ENCODE measurements at regions not wholly inside any gene's neighbourhood (a gene's known extent, or its start where the extent isn't known, plus 50 kb on each side); places are given as distances from the start of the nearest gene placed in this dataset.
A peak's percentile ranks its signal among the peaks of the same experiment; 100 is the strongest.

DNA sequence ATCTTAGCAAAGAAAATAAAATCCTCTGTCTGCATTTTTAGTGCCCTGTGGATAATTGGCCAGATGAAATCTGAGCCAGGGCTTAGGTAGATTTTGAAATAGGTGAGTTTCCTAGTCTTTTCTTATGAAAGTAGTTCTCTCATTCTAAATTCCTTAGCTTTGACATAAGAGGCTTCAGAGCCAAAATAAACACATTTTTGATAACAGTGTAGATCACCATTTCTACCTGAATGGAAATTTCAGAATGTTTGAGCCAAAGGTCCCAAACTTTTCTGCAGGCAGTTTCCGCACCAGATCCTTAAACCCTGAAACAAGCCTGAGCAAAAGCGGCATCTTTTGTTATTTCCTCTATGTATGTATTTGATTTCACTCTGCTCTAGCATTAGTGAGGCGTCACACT is 551.2 kb downstream of the EFNB2 start:
- intact Hi-C loops (cut with DNase I), result no loop called here
- no peak for DNase-seq

DNA sequence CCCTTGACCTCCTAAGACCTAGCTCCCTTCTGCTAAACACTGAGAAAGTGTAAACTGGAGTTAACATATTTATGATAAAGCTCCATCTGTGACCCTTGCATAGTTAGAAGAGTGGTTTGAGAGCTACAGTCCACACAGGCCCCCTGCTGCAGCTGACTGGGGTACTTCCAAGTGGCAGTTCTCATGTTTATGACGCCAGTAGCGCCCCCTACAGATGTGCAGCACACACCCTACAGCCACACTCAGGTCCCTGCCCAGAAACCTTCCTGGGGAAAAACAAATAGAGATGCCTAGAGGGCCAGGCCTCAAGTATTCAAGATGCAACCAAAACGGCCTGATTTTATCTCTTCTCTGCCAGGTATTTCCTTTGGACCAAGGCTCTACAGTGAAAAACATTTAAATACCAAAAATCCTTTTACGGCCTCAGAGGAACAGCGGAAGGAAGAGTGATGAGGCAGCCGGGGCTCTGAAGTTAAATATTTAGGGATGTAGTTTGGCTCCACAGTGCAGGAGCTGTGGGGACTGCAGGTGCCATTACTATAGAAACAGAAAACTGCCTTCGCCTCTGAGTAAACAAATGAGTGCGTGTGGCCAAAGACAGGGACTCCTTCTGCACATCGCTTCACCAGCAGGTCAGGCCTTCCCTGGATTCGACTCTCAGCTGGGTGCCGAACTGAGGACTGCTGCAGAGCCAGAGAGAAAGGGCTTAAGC is 553.1 kb downstream of the EFNB2 start:
- DNase-seq, result no peak
- intact Hi-C loops (cut with DNase I), result no loop called here

- DNase-seq, result no peak
- intact Hi-C loops (cut with DNase I), result no loop called here
These were observed 556.1 kb downstream of the EFNB2 start for GRCh38 chr13:105979131-105980011.

GRCh38 chr13:105974380-105974779 is 561.1 kb downstream of the EFNB2 start:
- intact Hi-C loops (cut with DNase I), result no loop called here
- no peak for DNase-seq

- intact Hi-C loops (cut with DNase I), result no loop called here
- no peak for DNase-seq
These were observed 562.5 kb downstream of the EFNB2 start for GRCh38 chr13:105972811-105973590.

DNA sequence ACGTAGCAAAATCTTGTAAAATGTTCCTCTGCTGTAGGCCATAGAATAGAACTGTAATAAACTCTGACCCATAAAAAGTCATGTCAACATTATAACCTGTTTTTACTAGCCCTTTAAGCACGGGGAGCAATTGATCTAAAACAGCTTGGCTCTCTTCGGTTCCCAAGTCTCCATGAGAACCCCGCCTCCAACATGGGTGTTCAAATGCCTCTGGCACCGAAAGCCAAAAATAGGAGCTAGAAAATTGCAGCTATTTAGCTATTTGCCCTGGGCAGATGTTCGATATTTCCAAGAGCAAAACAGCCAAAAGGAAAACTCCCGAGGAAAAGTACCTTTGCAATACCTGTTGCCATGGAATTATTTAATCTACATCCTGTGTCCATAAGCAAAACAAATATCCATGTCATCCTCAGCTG is 563.1 kb downstream of the EFNB2 start:
- intact Hi-C loops (cut with DNase I), result no loop called here
- no peak for DNase-seq

DNA sequence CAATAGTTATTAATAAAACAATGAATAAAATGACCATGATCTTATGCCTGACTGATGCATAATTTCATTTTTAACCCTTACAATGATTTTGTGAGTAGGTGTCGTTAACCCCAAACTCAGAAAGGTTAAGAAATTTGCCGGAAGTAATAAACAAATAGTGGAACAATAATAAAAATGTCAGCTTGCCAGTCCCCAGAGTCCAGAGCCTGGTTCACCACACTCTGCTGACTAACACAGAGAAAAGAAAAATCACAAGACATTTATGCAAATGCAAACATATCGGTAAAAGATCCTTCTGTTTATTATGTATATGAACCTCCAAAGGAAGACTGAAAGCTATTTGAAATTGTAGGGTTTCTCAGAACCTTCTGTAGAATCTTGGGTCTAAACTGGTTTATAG is 563.7 kb downstream of the EFNB2 start:
- DNase-seq, result no peak
- intact Hi-C loops (cut with DNase I), result no loop called here

- intact Hi-C loops (cut with DNase I), result no loop called here
- DNase-seq, result no peak
These were observed 564.1 kb downstream of the EFNB2 start for GRCh38 chr13:105971312-105971711.

- intact Hi-C loops (cut with DNase I), result no loop called here
- DNase-seq, result no peak
These were observed 565.7 kb downstream of the EFNB2 start for GRCh38 chr13:105969761-105970160.

- intact Hi-C loops (cut with DNase I), result no loop called here
- no peak for DNase-seq
These were observed 569.6 kb downstream of the EFNB2 start for GRCh38 chr13:105965910-105966309.

DNA sequence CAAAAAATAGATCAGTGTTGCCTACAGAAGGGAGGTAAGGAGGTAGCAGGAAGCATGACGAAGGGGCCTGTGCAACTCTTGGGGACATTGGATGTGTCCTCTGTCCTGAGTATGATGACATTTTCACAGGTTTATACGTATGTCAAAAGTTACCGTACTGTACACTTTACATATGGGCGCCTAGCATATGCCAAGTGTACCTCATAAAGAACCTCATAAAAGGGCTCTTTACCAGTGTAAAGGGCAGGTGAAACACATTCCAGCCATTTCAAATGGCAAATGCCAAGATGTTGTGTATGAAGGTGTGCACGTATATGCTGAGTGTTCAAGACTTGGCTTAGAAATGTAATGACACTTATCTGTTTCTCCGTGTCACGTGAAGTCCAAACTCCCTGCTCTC is 573.4 kb downstream of the EFNB2 start:
- intact Hi-C loops (cut with DNase I), result no loop called here
- DNase-seq, result no peak

DNA sequence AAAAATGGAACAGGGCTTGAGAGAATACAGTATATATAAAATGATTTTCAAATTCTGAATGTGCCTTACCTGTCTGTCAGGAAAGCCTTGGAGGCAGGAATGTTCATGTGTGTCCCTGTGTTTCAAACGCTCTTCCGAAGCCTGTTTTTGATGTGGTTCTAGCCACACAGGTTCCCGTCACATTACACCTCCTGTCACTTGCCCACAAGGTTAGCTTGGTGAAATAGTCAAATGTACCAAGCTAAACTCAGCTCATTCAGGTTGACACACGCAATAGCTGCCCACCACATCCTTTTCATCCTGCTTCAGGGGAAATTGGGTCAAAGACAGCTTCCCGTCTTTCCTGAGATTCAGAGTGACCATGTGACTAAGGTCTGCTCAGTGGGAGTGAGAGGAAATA is 574.0 kb downstream of the EFNB2 start:
- intact Hi-C loops (cut with DNase I), result no loop called here
- no peak for DNase-seq

GRCh38 chr13:105960326-105960725 is 575.1 kb downstream of the EFNB2 start:
- peak in 25 of 42 donors; percentile 3 to 60 (median 19) for DNase-seq
- intact Hi-C loops (cut with DNase I), result no loop called here

- DNase-seq, result no peak
- intact Hi-C loops (cut with DNase I), result no loop called here
These were observed 575.6 kb downstream of the EFNB2 start for GRCh38 chr13:105959876-105960275.

GRCh38 chr13:105957769-105958438 is 577.6 kb downstream of the EFNB2 start:
- intact Hi-C loops (cut with DNase I), result no loop called here
- DNase-seq, result no peak

DNA sequence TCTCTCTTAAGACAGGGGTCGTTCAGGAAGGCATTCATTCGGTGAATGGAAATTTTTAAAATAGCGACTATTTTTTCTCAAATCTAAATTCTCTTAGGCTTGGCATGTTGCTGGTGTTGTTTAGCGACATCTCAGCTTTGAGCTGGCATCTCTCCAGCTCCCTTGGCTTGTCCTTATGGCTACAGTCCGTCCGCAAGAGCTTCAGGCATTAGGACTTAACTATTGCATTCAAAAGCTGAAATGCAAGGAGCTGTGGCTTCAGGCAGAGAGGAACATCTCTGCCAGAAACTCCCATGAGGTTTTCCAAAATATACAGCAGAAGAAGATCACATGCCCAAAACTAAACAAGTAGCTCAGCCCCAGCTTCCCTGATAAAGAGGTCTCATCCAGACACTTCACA is 578.5 kb downstream of the EFNB2 start:
- intact Hi-C loops (cut with DNase I), result no loop called here
- peak in 5 of 42 donors; percentile 7 to 33 (median 12) for DNase-seq

GRCh38 chr13:105952973-105953290 is 582.5 kb downstream of the EFNB2 start:
- intact Hi-C loops (cut with DNase I), result no loop called here

DNA sequence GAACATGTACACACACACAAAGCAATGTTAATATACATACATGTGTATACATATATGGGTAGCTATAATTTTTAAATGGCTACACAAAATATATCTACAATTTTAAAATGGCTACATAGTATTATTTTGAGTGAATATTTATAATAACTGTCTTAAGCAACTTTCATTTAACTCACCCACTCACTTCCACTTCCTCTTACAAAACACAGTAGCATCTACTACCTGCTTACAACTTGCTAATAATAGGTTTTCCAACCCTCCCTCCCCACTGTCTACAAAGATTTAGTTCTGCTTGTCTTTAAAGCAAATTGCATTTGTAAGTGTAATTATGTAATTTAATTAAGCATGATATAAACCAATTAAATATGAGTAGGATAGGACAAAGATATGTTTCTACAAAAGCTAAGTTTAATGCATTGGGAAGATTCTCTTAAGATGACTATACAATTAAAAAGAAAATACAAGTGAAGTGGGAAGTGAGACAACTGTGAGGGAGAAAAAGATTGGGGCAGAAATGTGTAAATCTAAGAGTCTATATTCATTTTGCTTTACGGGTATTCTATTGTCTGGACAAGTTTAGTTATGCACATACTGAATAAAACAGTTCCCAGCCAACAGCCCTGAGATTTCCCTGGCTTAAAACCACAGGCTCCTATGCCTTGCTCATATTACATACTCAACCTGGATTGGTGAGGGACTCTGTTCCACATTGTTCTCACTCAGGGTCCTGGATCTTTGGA is 583.1 kb downstream of the EFNB2 start:
- no peak for DNase-seq
- intact Hi-C loops (cut with DNase I), result no loop called here

More at GRCh38 chr13:105952973-105953290, 582.5 kb downstream of the EFNB2 start:
- no peak for DNase-seq

DNA sequence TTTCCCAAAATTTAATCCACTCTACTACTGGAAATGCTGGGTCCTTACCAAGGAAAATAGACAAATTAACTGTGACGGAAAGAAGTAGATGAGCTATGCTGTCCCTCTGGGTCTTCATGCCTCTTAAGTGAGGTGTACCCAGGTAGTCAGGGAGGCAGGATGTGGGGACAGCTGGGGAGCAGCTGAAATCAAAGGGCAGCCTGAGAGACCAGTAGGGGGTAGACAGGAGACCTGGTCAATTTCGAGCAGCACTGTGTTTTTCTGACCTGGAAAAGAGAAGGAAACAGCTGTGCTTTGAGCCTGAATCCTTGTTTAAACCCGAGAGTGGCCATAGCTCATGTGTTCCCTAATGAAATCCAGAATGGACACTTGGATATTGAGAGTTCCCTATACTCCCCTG is 587.3 kb downstream of the EFNB2 start:
- no peak for DNase-seq
- intact Hi-C loops (cut with DNase I), result no loop called here
